D721Med (cell line): ENCODE measurements at regions not wholly inside any gene's neighbourhood (a gene's known extent, or its start where the extent isn't known, plus 50 kb on each side); places are given as distances from the start of the nearest gene placed in this dataset.

Experiments used
- DNase-seq: peaks from one replicate; pipeline ENCODE4 v3.0.0; 2011; ENCODE audit warnings: low spot score; ENCODE audit not compliant: insufficient read length
- FAIRE-seq: peaks from 2 replicates; lab custom pipeline; 2011; peaks lifted over from hg19 to GRCh38; lab: Jason Lieb, UNC
- TF ChIP-seq, protein P1 (sequence below): IDR thresholded peaks from 2 replicates; pipeline ENCODE4 v1.5.1; 2012; ENCODE audit warnings: mild to moderate bottlenecking, control low read depth; ENCODE audit not compliant: insufficient read depth; ENCODE audit errors: missing control alignments

DNA sequence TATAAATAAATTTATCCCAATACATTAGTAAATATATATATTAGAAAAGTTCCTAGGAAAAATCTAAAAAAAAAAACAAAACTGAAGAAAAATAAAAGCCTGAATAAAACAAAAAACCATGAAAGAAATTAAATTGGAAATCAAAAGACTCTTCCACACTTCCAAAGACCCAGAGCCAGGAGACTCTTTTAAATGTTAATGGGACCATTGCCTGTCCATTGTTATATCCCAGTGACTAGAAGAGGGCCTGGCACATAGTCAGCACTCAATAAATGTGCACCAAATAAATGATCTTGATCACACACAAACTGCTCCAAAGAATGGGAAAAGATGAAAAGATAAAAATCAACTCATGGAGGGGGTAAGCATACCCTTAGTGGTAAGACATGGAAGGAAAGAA is 51.3 kb upstream of the CLDN18 start:
- no peak for FAIRE-seq
- TF ChIP-seq, protein P1, sequence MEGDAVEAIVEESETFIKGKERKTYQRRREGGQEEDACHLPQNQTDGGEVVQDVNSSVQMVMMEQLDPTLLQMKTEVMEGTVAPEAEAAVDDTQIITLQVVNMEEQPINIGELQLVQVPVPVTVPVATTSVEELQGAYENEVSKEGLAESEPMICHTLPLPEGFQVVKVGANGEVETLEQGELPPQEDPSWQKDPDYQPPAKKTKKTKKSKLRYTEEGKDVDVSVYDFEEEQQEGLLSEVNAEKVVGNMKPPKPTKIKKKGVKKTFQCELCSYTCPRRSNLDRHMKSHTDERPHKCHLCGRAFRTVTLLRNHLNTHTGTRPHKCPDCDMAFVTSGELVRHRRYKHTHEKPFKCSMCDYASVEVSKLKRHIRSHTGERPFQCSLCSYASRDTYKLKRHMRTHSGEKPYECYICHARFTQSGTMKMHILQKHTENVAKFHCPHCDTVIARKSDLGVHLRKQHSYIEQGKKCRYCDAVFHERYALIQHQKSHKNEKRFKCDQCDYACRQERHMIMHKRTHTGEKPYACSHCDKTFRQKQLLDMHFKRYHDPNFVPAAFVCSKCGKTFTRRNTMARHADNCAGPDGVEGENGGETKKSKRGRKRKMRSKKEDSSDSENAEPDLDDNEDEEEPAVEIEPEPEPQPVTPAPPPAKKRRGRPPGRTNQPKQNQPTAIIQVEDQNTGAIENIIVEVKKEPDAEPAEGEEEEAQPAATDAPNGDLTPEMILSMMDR: no peak

More for the DNA sequence above, 51.3 kb upstream of the CLDN18 start:
- DNase-seq: no peak
